ENCODE measurements at regions not wholly inside any gene's neighbourhood (a gene's known extent, or its start where the extent isn't known, plus 50 kb on each side); places are given as distances from the start of the nearest gene placed in this dataset.

DNA sequence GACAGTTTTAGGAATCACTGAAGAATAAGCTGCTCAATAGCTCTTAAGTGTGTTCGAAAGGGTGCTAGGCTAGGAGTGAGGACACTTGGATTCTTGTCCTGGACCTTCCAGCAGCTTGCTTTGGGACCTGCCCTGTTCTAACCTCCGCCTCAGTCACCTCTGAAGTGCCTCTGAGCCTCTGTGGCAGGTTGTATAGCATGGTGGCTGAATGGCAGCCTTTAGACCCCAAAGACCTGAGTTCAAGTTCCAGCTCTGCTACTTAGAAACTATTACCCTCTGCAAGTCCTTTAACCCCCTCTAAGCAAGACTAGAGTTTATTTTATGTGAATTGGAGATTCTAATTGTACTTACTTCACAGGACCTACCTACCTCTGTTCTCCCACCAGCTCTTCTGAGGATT lies 81.5 kb downstream of the RRAGC start (continued):
- TF ChIP-seq FOSL1 (IDR thresholded peaks at IDR 0.05; ENCODE audit: low read depth): no peak
- TF ChIP-seq, protein P1, sequence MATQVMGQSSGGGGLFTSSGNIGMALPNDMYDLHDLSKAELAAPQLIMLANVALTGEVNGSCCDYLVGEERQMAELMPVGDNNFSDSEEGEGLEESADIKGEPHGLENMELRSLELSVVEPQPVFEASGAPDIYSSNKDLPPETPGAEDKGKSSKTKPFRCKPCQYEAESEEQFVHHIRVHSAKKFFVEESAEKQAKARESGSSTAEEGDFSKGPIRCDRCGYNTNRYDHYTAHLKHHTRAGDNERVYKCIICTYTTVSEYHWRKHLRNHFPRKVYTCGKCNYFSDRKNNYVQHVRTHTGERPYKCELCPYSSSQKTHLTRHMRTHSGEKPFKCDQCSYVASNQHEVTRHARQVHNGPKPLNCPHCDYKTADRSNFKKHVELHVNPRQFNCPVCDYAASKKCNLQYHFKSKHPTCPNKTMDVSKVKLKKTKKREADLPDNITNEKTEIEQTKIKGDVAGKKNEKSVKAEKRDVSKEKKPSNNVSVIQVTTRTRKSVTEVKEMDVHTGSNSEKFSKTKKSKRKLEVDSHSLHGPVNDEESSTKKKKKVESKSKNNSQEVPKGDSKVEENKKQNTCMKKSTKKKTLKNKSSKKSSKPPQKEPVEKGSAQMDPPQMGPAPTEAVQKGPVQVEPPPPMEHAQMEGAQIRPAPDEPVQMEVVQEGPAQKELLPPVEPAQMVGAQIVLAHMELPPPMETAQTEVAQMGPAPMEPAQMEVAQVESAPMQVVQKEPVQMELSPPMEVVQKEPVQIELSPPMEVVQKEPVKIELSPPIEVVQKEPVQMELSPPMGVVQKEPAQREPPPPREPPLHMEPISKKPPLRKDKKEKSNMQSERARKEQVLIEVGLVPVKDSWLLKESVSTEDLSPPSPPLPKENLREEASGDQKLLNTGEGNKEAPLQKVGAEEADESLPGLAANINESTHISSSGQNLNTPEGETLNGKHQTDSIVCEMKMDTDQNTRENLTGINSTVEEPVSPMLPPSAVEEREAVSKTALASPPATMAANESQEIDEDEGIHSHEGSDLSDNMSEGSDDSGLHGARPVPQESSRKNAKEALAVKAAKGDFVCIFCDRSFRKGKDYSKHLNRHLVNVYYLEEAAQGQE (IDR thresholded peaks at IDR 0.05; ENCODE audit: low read depth): no peak
- TF ChIP-seq CBX3 (IDR thresholded peaks at IDR 0.05; ENCODE audit: low read depth): no peak
- no peak for TF ChIP-seq ZFX (IDR thresholded peaks at IDR 0.05)
- TF ChIP-seq SIN3A (IDR thresholded peaks at IDR 0.05; ENCODE audit: low read depth): no peak

DNA sequence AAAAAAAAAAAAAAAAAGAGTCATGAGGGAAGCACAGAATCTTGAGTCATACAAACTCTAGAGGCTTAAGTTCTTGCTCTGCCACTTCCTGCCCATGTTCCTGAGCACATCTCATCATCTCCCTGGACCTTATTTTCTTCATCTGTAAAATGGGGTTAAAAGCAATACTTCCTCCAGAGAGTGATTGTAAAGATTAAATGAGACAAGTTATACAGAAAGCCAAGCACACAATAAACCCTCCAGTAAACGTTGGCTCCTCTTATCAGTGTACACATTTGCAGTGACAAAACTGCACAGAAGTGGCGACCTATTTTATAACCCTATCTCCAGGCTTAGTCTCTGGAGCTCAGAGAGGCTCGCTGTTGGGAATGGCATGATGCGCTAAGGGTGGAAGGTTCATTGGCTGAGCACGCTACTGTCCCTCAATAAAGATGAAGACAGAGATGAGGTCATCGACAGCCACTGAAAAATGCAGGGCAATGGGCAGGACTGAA lies 82.1 kb downstream of the RRAGC start:
- Histone ChIP-seq H3K9ac (ENCODE audit: low read length) (no peak overlapping the region), H2AFZ (ENCODE audit: low read depth, low read length, poor library complexity, severe bottlenecking) (no peak overlapping the region), H3K27me3 (ENCODE audit: insufficient read depth, low read length) (peaks cover 18% of the 10 kb centered on the region; the same call in 1 of the 2 replicates), H3K4me2 (ENCODE audit: low read length) (no peak overlapping the region), H3K36me3 (ENCODE audit: control insufficient read depth in 1 of 2, insufficient read depth in 2 of 2, low read length in 2 of 2) (no peaks in the 10 kb centered on the region), H3K27ac (ENCODE audit: low read depth, low read length) (no peak overlapping the region), H3K9me3 (ENCODE audit: control insufficient read depth in 1 of 2, insufficient read depth in 1 of 2, low read depth in 1 of 2, low read length in 2 of 2) (no peaks in the 10 kb centered on the region), H3K4me1 (ENCODE audit: control insufficient read depth in 1 of 2, insufficient read depth in 2 of 2, low read length in 2 of 2) (no peaks in the 10 kb centered on the region), H4K20me1 (ENCODE audit: insufficient read depth) (no peaks in the 10 kb centered on the region), H3K4me3 (replicated peaks in 1 of 2; ENCODE audit: low read depth in 1 of 2, low read length in 2 of 2) (no peak overlapping the region), H3K9me2 (ENCODE audit: insufficient read depth) (no peaks in the 10 kb centered on the region), H3K79me2 (ENCODE audit: insufficient read depth, low read length) (no peaks in the 10 kb centered on the region)
- POLR2A ChIA-PET: no interaction called here
- RAD21 ChIA-PET (ENCODE audit: low non-redundant PET in 1 of 2, low total read pairs in 2 of 2, uncharacterized antibody in 2 of 2, unreplicated experiment in 2 of 2): no interaction called here
- intact Hi-C loops (cut with micrococcal nuclease): no loop called here
- TF ChIP-seq EZH2phosphoT487 (IDR thresholded peaks at IDR 0.05; ENCODE audit: borderline replicate concordance) (no peak), POLR2AphosphoS5 (IDR thresholded peaks at IDR 0.05; ENCODE audit: low read depth, low read length) (no peak), SP1 (IDR thresholded peaks at IDR 0.05; ENCODE audit: low read depth) (no peak), SIN3A (IDR thresholded peaks at IDR 0.05; ENCODE audit: low read depth) (no peak), EGR1 (IDR thresholded peaks at IDR 0.05; ENCODE audit: low read depth) (no peak), CTCF (IDR thresholded peaks at IDR 0.05 in 2 of 3, conservative IDR thresholded peaks at IDR 0.05 in 1 of 3; ENCODE audit: borderline replicate concordance in 1 of 3, insufficient read depth in 1 of 3, low read depth in 2 of 3, low read length in 2 of 3) (no peak), TCF7L2 (IDR thresholded peaks at IDR 0.05; ENCODE audit: borderline replicate concordance, extremely low read depth, insufficient read depth, insufficient read length) (no peak), ZFX (IDR thresholded peaks at IDR 0.05) (no peak)
- TF ChIP-seq, protein P1 (IDR thresholded peaks at IDR 0.05; ENCODE audit: low read depth): no peak
- no peak for DNase-seq (ENCODE audit: low read depth, low spot score)
- BruUV-seq (replicated peaks): no TSS peak
- no peak for ATAC-seq
- CTCF ChIA-PET: no interaction called here
